Activated naive CD4-positive, alpha-beta T cell treated with anti-CD3 and anti-CD28 coated beads, Interleukin-2, amount 10 ng/mL, durations not matched to agents 7 days and 5 days (primary cell): ENCODE measurements at regions not wholly inside any gene's neighbourhood (a gene's known extent, or its start where the extent isn't known, plus 50 kb on each side); places are given as distances from the start of the nearest gene placed in this dataset.

Experiments
- CTCF ChIA-PET: fragments of 350-600 bp; sonication (Branson Sonifier 250); formaldehyde crosslinking; loops from one replicate; lab custom pipeline; 2021; ENCODE audit warnings: antibody characterized with exemption; lab: Charles Lee
- DNase-seq: peaks from one replicate; pipeline ENCODE4 v3.0.0-alpha.2; 2020
- H3K27ac Mint-ChIP-seq: one replicate; pipeline ENCODE4 v1.8.0; 2021; ENCODE audit warnings: mild to moderate bottlenecking, moderate library complexity, mixed read lengths
- H3K27me3 Mint-ChIP-seq: one replicate; pipeline ENCODE4 v1.8.0; 2021; ENCODE audit warnings: mild to moderate bottlenecking, mixed read lengths
- H3K36me3 Mint-ChIP-seq: one replicate; pipeline ENCODE4 v1.8.0; 2021; ENCODE audit warnings: mixed read lengths
- H3K4me1 Mint-ChIP-seq: one replicate; pipeline ENCODE4 v1.8.0; 2021; ENCODE audit warnings: mixed read lengths
- H3K4me3 Mint-ChIP-seq: one replicate; pipeline ENCODE4 v1.8.0; 2021; ENCODE audit warnings: mild to moderate bottlenecking, moderate library complexity, mixed read lengths
- H3K9me3 Mint-ChIP-seq: one replicate; pipeline ENCODE4 v1.8.0; 2021; ENCODE audit warnings: mixed read lengths

DNA sequence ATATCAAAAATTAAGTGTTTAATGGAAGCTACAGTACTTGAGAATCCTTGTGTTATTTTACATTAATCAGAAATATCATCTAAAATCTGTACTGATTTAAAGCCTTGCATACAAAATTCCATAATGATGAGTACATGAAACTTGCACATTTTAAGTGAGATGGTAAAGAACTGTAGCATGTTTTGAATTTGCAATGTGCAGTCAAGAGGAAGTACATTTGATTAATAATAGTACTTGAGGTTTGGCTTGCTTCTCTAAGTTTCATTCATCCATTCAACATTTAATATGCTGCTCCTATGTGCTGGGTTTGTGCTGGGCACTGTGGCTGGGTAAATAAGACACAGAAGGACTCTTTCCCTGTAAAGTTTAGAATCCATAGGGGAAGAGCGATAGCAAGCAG, 332.3 kb downstream of the CNTN3 start:
- Mint-ChIP-seq H3K36me3 (no peaks in the 10 kb centered on the region), H3K27me3 (no peaks in the 10 kb centered on the region), H3K4me1 (no peaks in the 10 kb centered on the region), H3K27ac (no peak overlapping the region), H3K4me3 (no peak overlapping the region), H3K9me3 (peaks cover 11% of the 10 kb centered on the region)
- DNase-seq, result no peak
- CTCF ChIA-PET, result no interaction called here

DNA sequence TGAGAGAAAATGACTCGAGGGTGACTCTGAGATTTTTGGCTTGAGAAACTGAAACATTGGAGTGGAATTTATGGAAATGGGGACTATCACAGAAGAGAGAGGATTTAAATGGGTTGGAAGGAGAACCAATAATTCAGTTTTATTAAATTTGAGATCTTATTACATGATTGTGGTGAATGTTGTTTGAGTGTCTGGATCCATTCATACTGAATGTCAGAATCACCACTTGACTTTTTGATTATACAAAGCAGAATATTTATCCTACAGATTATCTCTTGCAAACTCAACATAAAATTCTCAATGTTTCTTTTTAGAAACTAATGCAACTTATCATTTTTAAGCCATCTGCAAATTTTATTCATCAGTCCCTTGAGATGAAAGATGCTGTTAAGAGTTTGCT, 332.8 kb downstream of the CNTN3 start:
- no peak overlapping the region for H3K4me3 Mint-ChIP-seq

DNA sequence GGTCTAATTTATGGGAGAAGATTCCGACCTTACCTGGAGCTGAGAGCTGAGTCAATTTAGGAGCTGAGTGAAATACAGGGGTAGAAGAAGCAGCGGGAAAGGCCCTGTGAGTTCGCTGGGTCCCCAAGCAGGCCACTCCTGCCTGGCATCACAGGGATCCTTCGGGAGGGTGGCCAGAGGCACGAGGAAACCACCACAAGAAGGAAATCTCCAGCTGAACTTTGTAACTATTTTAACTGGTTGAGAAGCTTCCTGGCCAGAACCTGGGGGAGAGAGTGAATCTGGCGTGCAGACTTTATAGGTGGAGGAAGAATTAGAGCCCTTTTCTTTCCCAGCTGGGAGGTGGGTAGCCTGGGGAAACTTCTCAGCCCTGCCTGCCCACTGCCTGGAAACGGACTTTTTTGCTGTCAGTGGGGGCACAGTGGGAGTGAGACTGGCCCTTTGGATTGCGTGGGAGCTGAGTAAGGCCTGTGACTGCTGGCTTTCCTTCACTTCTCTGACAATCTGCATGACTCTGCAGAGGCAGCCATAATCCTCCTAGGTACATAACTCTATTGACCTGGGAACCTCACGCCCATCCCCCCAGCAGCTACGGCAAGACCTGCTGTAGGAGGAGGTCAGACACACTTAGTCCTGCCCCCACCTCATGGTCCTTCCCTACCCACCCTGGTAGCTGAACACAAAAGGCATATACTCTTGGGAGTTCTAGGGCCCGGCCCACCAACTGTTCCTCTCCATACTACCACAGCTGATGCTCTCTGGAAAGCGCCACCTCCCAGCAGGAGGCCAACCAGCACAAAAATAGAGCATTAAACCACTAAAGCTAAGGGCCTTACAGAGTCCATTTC, 340.7 kb downstream of the CNTN3 start:
- Mint-ChIP-seq H3K36me3 (no peaks in the 10 kb centered on the region), H3K9me3 (peaks cover 3% of the 10 kb centered on the region), H3K27me3 (no peaks in the 10 kb centered on the region), H3K27ac (no peak overlapping the region), H3K4me1 (no peaks in the 10 kb centered on the region), H3K4me3 (no peak overlapping the region)
- CTCF ChIA-PET, result no interaction called here
- no peak for DNase-seq

More for the DNA sequence above, 332.8 kb downstream of the CNTN3 start:
- Mint-ChIP-seq H3K9me3 (peaks cover 11% of the 10 kb centered on the region), H3K4me1 (no peaks in the 10 kb centered on the region), H3K27ac (no peak overlapping the region), H3K27me3 (no peaks in the 10 kb centered on the region), H3K36me3 (no peaks in the 10 kb centered on the region)
- DNase-seq, result no peak
- CTCF ChIA-PET, result no interaction called here

DNA sequence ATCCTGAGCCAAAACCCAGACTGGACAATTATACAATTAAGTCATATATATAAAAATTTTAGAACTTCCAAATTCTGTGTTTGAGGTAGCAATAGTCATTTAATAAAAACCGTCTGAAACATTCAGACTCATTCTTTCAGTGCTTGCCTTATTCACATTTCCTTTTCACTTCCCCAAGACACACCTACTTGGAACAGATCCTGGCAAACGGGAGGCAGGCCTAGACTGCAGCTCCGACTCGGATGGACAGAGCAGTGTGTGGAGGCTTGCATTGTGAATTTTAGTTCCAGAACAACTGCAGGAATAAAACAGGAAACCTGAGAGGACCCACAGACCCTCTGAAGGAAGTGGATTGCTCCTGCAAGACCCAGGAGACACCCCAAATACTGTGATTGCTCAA, 341.4 kb downstream of the CNTN3 start:
- DNase-seq, result no peak
- Mint-ChIP-seq H3K27me3 (no peaks in the 10 kb centered on the region), H3K4me3 (no peak overlapping the region), H3K36me3 (no peaks in the 10 kb centered on the region), H3K27ac (no peak overlapping the region), H3K4me1 (no peaks in the 10 kb centered on the region), H3K9me3 (peaks cover 3% of the 10 kb centered on the region)
- CTCF ChIA-PET, result no interaction called here

DNA sequence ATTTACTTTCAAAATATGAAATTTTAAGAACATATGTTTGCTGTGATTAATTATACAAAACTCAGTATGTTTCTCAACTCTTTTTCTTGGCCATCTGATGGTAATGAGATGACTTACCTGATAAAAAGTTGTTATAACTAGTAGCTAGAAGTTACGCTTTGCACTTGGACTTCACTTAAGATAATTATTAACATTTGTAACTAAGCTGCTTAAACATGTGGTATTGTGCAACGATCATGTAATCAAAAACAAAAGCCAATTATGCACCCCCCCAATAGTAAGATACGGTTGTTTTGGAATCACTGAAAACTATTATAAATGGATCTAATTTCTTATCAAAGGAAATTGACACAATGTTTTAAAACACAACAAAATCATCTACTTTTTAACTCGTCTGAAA, 342.9 kb downstream of the CNTN3 start:
- CTCF ChIA-PET, result no interaction called here
- Mint-ChIP-seq H3K27me3 (no peaks in the 10 kb centered on the region), H3K27ac (no peak overlapping the region), H3K36me3 (no peaks in the 10 kb centered on the region), H3K4me1 (no peaks in the 10 kb centered on the region), H3K9me3 (peaks cover 2% of the 10 kb centered on the region), H3K4me3 (no peak overlapping the region)
- no peak for DNase-seq

DNA sequence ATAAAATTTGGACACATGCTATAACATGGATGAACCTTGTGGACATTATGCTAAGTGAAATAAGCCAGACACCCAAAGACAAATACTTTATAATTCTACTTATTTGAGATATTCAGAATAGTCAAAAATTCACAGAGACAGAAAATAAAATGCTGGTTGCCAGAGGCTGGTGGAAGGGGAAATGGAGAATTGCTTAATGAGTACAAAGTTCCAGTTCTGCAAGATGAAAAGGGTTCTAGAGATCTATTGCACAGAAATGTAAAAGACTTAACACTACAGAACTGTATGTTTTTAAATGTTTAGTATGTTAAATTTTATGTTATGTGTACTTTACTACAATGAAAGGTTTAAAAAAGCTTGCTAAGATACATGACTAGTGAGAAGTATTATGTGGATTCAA, 344.8 kb downstream of the CNTN3 start:
- no peak overlapping the region for H3K4me3 Mint-ChIP-seq
- H3K36me3 Mint-ChIP-seq, result no peaks in the 10 kb centered on the region
- CTCF ChIA-PET, result no interaction called here
- H3K27me3 Mint-ChIP-seq, result no peaks in the 10 kb centered on the region
- no peak for DNase-seq
- H3K4me1 Mint-ChIP-seq, result no peaks in the 10 kb centered on the region
- H3K27ac Mint-ChIP-seq, result no peak overlapping the region
- peaks cover 2% of the 10 kb centered on the region for H3K9me3 Mint-ChIP-seq

DNA sequence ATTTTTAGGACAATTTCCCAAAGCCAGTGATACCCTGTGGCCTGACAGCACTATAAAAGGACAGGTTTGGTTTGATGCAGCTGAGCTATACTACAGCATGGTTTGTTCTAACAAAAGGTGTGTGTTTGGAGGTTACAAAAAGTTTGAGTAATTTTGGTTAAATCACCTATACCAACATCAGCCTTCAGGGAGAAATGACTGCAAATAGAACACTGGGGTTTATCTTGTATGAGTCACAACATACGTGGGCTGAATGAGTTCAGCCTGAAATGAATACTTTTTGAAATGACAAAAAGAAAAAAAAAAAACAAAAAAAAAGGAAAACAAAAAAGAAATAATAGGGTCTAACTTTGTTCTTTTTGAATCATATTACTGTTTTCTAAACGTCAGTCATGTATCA, 345.7 kb downstream of the CNTN3 start:
- Mint-ChIP-seq H3K4me3 (no peak overlapping the region), H3K36me3 (no peaks in the 10 kb centered on the region)
- CTCF ChIA-PET, result no interaction called here

DNA sequence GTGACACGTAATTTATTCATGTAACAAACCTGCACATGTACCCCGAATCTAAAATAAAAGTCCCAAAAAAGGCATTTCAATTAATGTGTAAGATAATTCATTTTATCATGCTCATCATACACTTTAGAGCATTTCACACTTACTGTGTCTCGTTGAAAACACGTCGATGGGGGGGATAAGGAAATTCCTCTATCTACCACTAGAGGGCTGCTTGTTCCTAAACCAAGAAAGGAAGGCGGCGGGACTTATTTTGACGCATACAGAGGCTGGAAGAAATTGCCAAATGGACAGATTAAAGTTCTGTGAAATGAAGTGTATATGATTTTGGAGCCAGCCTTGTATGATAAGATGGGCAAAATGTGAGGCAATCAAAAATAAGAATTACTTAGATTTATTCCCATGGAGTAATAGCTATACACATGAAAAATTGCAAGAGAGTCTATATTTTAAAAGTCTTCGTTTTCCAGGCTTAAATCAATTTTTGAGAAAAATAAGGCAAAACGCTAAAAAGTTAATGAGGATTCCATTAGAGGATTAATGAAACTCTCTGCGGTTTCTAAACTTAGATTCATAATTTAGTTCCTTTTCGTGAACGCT, 346.8 kb downstream of the CNTN3 start:
- CTCF ChIA-PET, result interaction anchor here (1.3 kb wide), 1 partner anchor 17 kb away, joined by 3 read pairs; no protein-coding TSS in a partner anchor
- Mint-ChIP-seq H3K4me1 (no peaks in the 10 kb centered on the region), H3K27ac (no peak overlapping the region), H3K4me3 (no peak overlapping the region), H3K27me3 (no peaks in the 10 kb centered on the region), H3K9me3 (no peaks in the 10 kb centered on the region), H3K36me3 (no peaks in the 10 kb centered on the region)
- no peak for DNase-seq

More for the DNA sequence above, 345.7 kb downstream of the CNTN3 start:
- no peaks in the 10 kb centered on the region for H3K27me3 Mint-ChIP-seq
- no peak overlapping the region for H3K27ac Mint-ChIP-seq
- H3K9me3 Mint-ChIP-seq, result no peaks in the 10 kb centered on the region
- no peak for DNase-seq
- H3K4me1 Mint-ChIP-seq, result no peaks in the 10 kb centered on the region

DNA sequence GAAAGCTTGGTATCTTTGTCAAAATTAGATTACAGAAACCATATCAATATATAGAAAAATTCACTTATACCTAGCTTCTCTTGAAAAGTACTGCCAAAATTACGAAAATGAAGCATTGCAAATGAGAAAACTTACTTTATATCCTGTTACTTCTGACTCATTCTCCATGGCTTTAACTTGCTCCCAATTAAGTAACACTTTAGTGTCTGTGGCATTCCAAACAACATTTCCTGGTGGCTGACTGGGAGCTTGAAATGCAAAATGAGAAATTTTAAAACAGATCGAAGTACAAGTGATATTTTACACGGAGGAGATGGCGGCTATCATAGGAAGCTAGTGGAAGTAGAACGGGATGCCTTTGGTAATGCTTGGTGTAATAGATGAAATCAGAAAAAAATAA, 347.3 kb downstream of the CNTN3 start:
- Mint-ChIP-seq H3K36me3 (no peaks in the 10 kb centered on the region), H3K27ac (no peak overlapping the region), H3K4me3 (no peak overlapping the region), H3K27me3 (no peaks in the 10 kb centered on the region), H3K4me1 (no peaks in the 10 kb centered on the region), H3K9me3 (no peaks in the 10 kb centered on the region)
- CTCF ChIA-PET, result interaction anchor here (1.3 kb wide), 1 partner anchor 18 kb away, joined by 3 read pairs; no protein-coding TSS in a partner anchor
- no peak for DNase-seq

DNA sequence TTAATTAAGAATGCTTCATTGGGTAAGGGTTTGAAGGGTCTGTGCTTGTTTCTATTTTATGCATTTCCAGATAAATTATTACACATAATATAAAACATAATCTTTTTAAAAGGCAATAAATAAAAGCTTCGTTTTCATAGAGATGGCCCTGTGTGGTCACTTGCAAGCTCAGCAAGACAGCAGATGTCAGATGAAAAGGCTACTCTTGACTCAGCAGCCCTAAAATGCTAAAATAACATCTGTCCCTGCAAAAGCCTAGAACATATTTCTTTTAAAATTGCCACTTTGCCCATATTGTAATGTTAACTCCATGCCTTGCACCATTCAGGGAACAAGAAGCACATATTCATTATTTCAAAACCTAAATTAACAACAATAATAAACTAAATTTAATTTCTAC, 349.4 kb downstream of the CNTN3 start:
- no peaks in the 10 kb centered on the region for H3K36me3 Mint-ChIP-seq
- no peaks in the 10 kb centered on the region for H3K4me1 Mint-ChIP-seq
- H3K9me3 Mint-ChIP-seq, result no peaks in the 10 kb centered on the region
- no peak for DNase-seq
- H3K4me3 Mint-ChIP-seq, result no peak overlapping the region
- H3K27ac Mint-ChIP-seq, result no peak overlapping the region
- H3K27me3 Mint-ChIP-seq, result no peaks in the 10 kb centered on the region
- CTCF ChIA-PET, result no interaction called here

DNA sequence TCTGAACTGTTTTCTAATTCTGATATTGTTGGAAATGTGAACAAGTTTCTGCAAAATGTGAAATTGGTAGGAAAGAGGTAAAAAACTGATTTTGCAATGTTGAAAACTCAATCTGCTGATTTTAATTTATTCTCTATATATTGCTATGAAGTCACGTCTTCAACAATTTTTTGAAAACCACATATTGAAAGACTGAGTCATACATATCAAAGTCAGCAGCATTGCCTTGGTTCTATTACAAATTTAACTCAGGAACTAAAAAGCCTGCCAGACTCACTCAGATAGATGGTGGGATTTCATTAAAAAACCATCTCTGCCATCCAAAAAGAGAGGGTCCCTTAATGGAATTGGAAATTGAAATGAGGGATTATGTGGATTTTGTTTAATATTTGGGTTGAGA, 351.4 kb downstream of the CNTN3 start:
- Mint-ChIP-seq H3K9me3 (no peaks in the 10 kb centered on the region), H3K4me1 (no peaks in the 10 kb centered on the region)
- CTCF ChIA-PET, result no interaction called here

DNA sequence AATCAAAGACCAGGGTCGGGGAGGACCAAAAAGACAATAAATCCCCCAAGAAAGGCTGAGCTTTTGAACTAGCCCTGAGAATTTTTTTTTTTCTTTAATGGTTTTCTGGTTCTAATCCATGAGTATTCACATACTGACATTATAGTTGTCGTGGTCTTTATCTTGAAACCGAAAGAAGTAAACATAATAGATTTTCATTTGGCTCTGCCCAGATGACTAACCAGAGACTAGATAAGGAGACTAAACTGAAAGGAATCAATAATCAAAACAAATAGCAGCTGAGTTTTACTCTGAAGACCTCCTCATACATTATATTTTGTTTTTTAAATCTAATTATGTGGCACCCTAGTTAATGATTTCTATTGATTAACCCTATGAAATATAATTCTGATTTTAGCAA, 381.4 kb downstream of the CNTN3 start:
- peaks cover 9% of the 10 kb centered on the region for H3K9me3 Mint-ChIP-seq
- H3K36me3 Mint-ChIP-seq, result no peaks in the 10 kb centered on the region
- no peaks in the 10 kb centered on the region for H3K27me3 Mint-ChIP-seq
- DNase-seq, result no peak
- no peaks in the 10 kb centered on the region for H3K4me1 Mint-ChIP-seq
- CTCF ChIA-PET, result no interaction called here
- H3K4me3 Mint-ChIP-seq, result no peak overlapping the region
- no peak overlapping the region for H3K27ac Mint-ChIP-seq

More for the DNA sequence above, 351.4 kb downstream of the CNTN3 start:
- Mint-ChIP-seq H3K4me3 (no peak overlapping the region), H3K27me3 (no peaks in the 10 kb centered on the region), H3K36me3 (no peaks in the 10 kb centered on the region), H3K27ac (no peak overlapping the region)
- DNase-seq, result no peak

DNA sequence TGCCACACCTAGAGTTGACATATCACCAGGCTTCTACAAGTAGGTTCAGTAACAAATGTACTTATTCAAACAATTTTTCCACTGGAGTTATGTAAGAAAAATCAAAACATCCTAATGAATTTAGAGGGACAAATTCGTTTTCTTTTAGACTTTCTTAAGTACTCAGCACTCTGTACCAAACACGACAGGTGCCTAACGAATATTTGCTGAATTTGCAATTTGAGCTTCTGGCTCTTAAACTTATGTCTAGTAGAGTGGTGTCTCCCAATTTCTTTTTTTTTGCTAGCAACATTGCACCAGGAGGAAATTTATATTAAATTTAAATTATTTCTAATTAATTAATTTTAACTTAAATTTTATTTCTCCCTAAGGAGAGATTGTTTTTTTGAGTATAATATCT, 397.0 kb downstream of the CNTN3 start:
- CTCF ChIA-PET, result no interaction called here
- no peaks in the 10 kb centered on the region for H3K4me1 Mint-ChIP-seq

DNA sequence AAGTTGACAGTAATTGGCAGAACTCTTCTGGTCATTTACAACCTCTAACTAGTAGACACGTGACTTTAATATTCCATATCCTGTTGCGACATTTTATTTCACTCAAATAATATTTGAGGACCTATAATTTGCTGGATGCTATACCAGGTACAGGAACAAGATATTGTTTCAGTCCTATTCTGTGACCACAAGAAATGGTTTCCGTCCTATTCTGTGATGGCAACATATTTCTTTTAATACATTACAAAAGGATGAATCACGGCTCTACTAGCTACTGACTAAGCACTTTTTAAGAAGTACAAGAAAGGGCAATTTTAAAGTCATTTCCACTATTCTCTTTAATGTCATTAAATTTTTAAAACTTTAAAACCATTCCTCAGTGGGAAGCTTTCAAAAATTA, 400.2 kb downstream of the CNTN3 start:
- CTCF ChIA-PET, result interaction anchor here (0.6 kb wide), 1 partner anchor 31 kb away, joined by 3 read pairs; no protein-coding TSS in a partner anchor
- Mint-ChIP-seq H3K27me3 (no peaks in the 10 kb centered on the region), H3K4me1 (no peaks in the 10 kb centered on the region), H3K9me3 (peaks cover 6% of the 10 kb centered on the region), H3K36me3 (no peaks in the 10 kb centered on the region), H3K4me3 (no peak overlapping the region), H3K27ac (no peak overlapping the region)
- DNase-seq, result no peak

More for the DNA sequence above, 397.0 kb downstream of the CNTN3 start:
- no peak overlapping the region for H3K4me3 Mint-ChIP-seq
- H3K9me3 Mint-ChIP-seq, result peaks cover 4% of the 10 kb centered on the region
- no peak for DNase-seq
- H3K36me3 Mint-ChIP-seq, result no peaks in the 10 kb centered on the region
- no peak overlapping the region for H3K27ac Mint-ChIP-seq
- no peaks in the 10 kb centered on the region for H3K27me3 Mint-ChIP-seq

DNA sequence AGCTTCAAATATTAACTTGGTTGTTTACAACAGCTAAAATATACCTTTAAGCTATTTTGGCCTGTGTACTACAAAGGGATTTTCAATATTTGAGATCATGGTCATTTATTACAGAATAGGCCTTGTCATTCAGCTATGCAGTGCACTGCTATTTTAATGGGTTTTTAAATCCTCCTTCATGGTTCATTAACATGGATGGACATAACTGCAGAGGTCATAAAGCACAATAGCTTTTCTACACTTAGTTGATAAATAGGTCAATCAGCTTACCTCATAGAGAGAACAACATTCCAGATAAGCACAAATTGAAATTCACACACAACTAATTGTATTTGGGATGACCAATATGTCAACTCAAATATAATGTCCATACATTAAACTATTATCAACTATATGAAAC, 403.7 kb downstream of the CNTN3 start:
- H3K4me3 Mint-ChIP-seq, result no peak overlapping the region

More for the DNA sequence above, 403.7 kb downstream of the CNTN3 start:
- H3K4me1 Mint-ChIP-seq, result no peaks in the 10 kb centered on the region
- CTCF ChIA-PET, result interaction anchor here (1.0 kb wide), 1 partner anchor 19 kb away, joined by 3 read pairs; no protein-coding TSS in a partner anchor
- H3K27ac Mint-ChIP-seq, result no peak overlapping the region
- H3K9me3 Mint-ChIP-seq, result peaks cover 4% of the 10 kb centered on the region
- DNase-seq, result no peak
- no peaks in the 10 kb centered on the region for H3K27me3 Mint-ChIP-seq
- no peaks in the 10 kb centered on the region for H3K36me3 Mint-ChIP-seq
